ENCODE measurements at regions not wholly inside any gene's neighbourhood (a gene's known extent, or its start where the extent isn't known, plus 50 kb on each side); places are given as distances from the start of the nearest gene placed in this dataset.

DNA sequence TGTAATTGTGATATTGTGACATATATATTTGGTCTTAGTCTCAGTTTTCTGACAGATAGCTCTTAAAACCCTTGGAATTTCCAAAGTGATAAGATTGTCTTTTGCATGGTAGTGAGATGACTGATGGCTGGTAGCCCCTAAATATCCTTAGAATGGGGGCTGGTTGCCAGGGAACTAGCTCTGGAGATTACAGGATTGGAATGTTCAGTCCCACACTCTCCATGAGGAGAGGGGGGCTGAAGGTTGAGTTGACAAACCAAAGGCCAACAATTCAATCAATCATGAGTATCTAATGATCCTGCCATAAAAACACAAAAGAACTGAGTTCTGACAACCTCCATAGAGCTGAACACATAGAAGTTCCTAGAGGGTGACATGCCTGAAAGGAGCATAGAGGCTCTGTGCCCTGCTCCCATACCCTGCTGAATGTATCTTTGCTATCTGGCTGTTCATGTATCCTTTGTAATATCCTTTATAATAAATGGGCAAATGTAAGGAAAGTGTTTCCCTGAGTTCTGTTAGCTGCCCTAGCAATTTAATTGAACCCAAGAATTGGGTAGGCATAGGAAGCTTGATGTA, 1680.3 kb upstream of the PIK3C3 start:
- H3K4me3 ChIP-seq = no peak overlapping the region
- H3K27ac ChIP-seq = no peak overlapping the region
- H3K36me3 ChIP-seq = no peaks in the 10 kb centered on the region
- no peaks in the 10 kb centered on the region for H3K27me3 ChIP-seq
- no peak for DNase-seq
- TF ChIP-seq, protein P1, sequence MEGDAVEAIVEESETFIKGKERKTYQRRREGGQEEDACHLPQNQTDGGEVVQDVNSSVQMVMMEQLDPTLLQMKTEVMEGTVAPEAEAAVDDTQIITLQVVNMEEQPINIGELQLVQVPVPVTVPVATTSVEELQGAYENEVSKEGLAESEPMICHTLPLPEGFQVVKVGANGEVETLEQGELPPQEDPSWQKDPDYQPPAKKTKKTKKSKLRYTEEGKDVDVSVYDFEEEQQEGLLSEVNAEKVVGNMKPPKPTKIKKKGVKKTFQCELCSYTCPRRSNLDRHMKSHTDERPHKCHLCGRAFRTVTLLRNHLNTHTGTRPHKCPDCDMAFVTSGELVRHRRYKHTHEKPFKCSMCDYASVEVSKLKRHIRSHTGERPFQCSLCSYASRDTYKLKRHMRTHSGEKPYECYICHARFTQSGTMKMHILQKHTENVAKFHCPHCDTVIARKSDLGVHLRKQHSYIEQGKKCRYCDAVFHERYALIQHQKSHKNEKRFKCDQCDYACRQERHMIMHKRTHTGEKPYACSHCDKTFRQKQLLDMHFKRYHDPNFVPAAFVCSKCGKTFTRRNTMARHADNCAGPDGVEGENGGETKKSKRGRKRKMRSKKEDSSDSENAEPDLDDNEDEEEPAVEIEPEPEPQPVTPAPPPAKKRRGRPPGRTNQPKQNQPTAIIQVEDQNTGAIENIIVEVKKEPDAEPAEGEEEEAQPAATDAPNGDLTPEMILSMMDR (IDR thresholded peaks at IDR 0.05) = no peak
- no peak for TF ChIP-seq POLR2A (IDR thresholded peaks at IDR 0.05)
- H3K4me1 ChIP-seq = no peaks in the 10 kb centered on the region
- no peaks in the 10 kb centered on the region for H3K9me3 ChIP-seq

DNA sequence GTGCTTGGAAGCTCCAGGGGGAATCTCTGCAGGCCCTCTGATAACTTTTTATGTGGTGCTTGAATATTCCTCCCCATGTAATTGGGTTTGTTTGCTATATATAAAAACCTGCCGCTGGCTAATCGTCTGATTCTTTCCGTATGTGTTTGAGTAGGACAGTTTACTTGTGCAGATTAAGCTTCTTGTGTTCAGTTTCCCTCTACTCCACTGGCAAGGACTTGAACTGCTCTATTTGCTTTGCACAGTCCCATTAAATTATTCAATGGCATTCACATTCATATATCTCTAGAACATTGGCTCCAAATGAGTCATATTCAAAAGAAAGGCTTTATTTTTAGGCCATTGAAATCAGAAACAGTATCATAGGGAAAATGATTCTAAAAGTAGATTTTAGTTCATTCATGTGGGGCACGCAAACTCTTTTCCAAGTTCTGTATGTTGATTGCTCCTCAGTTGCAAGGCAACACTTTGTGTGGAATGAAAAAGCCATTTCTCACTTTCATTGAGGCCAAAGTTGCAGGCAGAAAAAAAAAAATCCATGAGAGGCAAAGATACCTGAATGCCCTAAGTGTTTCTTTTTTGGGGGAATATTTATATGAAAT, 1682.3 kb upstream of the PIK3C3 start:
- H3K36me3 ChIP-seq = no peaks in the 10 kb centered on the region
- no peak overlapping the region for H3K4me3 ChIP-seq
- H3K27me3 ChIP-seq = no peaks in the 10 kb centered on the region
- H3K4me1 ChIP-seq = no peaks in the 10 kb centered on the region
- DNase-seq = no peak
- TF ChIP-seq, protein P1 (IDR thresholded peaks at IDR 0.05) = no peak
- no peak for TF ChIP-seq POLR2A (IDR thresholded peaks at IDR 0.05)
- no peaks in the 10 kb centered on the region for H3K9me3 ChIP-seq
- no peak overlapping the region for H3K27ac ChIP-seq

DNA sequence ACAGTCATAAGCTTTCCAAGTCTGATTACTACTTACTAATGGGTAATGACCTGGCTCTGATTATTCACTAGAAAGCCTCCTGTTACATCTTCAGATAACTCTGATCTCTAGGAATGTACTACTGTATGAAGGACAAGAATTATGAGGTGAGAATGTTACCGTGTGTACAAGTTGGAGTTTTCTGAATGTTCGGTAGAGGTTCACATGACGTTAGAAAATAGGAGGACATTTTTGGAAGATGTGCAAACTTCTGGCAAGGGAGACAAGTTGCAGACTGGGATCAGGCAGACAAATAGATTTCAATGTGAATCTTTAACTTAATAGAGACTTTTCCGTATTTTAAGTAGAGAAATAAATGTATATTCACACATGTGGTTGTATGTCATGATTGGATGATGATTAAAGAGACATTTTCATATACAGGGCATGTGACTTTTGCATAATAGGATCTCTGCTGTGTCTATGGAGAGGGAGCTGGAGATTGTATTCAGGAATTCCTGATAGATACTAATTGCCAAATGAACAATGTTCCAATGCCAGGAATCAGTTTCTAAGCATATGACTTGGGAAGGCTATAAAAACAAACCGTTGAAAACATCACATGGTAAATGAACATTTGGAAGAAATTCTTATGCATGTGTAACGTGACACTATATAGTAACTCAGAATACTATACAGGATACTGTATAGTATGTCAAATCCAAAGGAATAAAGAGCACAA, 1695.8 kb upstream of the PIK3C3 start:
- no peaks in the 10 kb centered on the region for H3K27me3 ChIP-seq
- H3K4me1 ChIP-seq = no peaks in the 10 kb centered on the region
- TF ChIP-seq, protein P1 (IDR thresholded peaks at IDR 0.05) = no peak
- TF ChIP-seq POLR2A (IDR thresholded peaks at IDR 0.05) = no peak
- no peaks in the 10 kb centered on the region for H3K36me3 ChIP-seq
- H3K9me3 ChIP-seq = no peaks in the 10 kb centered on the region
- H3K4me3 ChIP-seq = no peak overlapping the region
- DNase-seq = no peak
- H3K27ac ChIP-seq = no peak overlapping the region

DNA sequence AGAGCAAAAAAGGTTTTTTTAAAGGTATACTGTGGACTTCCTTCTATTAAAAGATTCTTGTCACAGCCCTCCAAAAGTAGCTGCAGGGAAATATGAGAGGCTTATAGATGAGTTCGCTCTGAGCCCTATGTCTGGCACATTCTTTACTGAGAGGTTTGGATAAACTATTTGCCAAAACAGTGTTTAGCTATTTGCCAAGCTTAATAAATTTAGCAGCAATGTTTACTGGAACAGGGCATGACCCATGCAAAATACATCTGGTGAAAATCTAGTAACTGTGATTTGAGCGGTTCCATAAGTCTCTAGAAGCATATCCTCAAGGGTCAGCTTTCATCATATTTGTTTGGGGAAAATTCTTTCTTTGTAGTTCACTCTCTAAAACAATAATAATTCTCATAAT, 1696.7 kb upstream of the PIK3C3 start:
- H3K4me1 ChIP-seq = no peaks in the 10 kb centered on the region
- DNase-seq = no peak
- TF ChIP-seq, protein P1 (IDR thresholded peaks at IDR 0.05) = no peak

DNA sequence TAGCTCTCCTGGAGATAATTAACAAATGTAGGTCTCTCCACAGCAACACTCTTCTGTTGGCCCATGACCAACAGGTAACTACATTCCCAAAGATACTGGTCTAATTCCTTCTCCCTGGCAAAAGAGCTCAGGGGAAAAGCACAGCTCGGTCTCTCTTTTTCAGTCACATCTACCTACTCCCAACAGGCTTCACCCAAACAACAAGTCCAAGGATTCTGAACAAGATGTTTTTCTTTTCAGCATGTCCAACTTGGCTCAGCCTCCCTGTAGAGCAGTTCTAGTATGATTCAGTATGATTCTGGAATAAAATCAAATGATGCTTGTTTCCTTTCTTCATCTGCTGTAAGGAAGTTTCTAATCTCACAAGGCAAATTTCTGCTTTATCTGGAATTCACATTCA, 1704.8 kb upstream of the PIK3C3 start:
- Histone ChIP-seq H3K9me3 (no peaks in the 10 kb centered on the region), H3K27ac (no peak overlapping the region), H3K4me1 (no peaks in the 10 kb centered on the region), H3K27me3 (no peaks in the 10 kb centered on the region), H3K36me3 (no peaks in the 10 kb centered on the region), H3K4me3 (no peak overlapping the region)
- no peak for TF ChIP-seq POLR2A (IDR thresholded peaks at IDR 0.05)
- TF ChIP-seq, protein P1 (IDR thresholded peaks at IDR 0.05) = no peak
- DNase-seq = no peak

More for the DNA sequence above, 1696.7 kb upstream of the PIK3C3 start:
- no peak overlapping the region for H3K4me3 ChIP-seq
- no peaks in the 10 kb centered on the region for H3K36me3 ChIP-seq
- H3K27me3 ChIP-seq = no peaks in the 10 kb centered on the region
- no peak overlapping the region for H3K27ac ChIP-seq
- H3K9me3 ChIP-seq = no peaks in the 10 kb centered on the region

Measured in Peyer's patch (tissue), 4 donors.